ENCODE measurements at regions not wholly inside any gene's neighbourhood (a gene's known extent, or its start where the extent isn't known, plus 50 kb on each side); places are given as distances from the start of the nearest gene placed in this dataset.
"Not testable (repeated sequence)": the region's sequence is repeated elsewhere in the genome, so short reads cannot be mapped to it uniquely, and the experiment has no call there.

DNA sequence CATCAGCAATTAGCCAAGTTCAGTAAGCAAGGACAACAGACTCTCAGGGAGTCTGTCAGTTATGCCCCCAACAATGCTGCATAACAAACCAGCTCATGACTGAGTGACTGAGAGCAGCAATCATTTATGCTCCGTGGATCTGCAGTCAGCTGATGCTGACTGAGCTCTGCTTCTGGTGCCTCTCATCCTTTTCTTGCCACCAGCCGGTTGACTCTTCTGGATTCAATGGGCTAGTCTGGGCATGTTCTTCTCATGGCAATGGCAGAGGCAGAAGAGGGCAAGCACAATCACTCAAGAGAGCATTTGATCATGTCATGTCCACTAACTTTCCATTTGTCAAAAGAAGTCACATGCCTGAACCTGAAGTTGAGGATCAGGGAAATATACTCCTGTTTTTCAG is 157.0 kb upstream of the NTRK2 start:
- no peak for DNase-seq

- DNase-seq: no peak
These were observed 156.1 kb upstream of the NTRK2 start for GRCh38 chr9:84513473-84513872.

DNA sequence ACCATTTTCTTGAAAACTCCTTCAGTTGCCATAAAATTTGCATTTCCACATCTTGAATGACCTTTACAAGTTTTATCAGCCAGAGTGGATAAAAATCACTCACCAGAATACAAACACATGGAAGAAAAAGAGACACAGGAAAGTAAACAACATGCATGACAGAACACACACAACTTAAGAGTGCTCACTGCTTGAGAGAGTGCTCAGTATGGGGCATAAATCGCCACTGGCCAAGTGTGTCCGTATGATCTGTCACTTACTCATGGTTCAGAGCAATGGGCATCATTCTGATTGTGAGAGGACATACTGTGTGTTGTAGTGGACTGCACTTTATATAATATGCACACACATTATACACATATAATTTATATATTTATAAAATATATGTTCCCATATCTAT is 155.6 kb upstream of the NTRK2 start:
- DNase-seq: no peak

GRCh38 chr9:84514421-84514820 is 155.1 kb upstream of the NTRK2 start:
- no peak for DNase-seq

- DNase-seq: no peak
These were observed 152.5 kb upstream of the NTRK2 start for GRCh38 chr9:84517026-84517425.

GRCh38 chr9:84519413-84519812 is 150.1 kb upstream of the NTRK2 start:
- DNase-seq: no peak

GRCh38 chr9:84521208-84521607 is 148.3 kb upstream of the NTRK2 start:
- no peak for DNase-seq

DNA sequence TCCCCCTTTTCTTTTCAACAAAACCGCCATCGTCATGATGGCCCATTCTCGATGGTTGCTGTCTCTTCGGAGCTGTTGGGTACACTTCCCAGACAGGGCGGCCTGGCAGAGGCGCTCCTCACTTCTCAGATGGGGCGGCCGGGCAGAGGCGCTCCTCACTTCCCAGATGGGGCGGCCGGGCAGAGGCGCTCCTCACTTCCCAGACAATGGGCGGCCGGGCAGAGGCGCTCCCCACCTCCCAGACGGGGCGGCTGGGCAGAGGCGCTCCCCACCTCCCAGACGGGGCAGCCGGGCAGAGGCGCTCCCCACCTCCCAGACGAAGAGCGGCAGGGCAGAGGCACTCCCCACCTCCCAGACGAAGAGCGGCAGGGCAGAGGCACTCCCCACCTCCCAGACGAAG is 143.3 kb upstream of the NTRK2 start:
- not testable (repeated sequence) for DNase-seq

DNA sequence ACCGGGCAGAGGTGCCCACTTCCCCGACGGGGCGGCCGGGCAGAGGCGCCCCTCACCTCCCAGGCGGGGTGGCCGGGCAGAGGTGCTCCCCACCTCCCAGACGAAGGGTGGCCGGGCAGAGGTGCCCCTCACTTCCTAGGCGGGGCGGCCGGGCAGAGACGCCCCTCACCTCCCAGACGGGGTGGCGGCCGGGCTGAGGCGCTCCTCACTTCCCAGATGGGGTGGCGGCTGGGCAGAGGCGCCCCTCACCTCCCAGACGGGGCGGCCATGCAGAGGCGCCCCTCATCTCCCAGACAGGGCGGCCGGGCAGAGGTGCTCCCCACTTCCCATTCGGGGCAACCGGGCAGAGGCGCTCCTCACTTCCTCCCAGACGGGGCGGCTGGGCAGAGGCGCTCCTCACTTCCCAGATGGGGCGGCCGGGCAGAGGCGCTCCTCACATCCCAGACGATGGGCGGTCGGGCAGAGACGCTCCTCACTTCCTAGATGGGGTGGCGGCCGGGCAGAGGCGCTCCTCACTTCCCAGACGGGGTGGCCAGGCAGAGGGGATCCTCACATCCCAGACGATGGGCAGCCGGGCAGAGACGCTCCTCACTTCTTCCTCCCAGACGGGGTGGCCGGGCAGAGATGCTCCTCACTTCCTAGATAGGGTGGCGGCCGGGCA is 142.3 kb upstream of the NTRK2 start:
- DNase-seq: not testable (repeated sequence)

DNA sequence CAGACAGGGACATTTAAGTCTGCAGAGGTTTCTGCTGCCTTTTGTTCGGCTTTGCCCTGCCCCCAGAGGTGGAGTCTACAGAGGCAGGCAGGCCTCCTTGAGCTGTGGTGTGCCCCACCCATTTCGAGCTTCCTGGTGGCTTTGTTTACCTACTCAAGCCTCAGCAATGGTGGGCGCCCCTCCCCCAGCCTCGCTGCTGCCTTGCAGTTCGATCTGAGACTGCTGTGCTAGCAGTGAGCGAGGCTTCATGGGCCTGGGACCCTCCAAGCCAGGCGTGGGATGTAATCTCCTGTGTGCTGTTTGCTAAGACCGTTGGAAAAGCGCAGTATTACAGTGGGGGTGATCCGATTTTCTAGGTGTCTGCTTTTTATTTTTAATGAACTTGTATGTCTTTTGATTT is 133.6 kb upstream of the NTRK2 start:
- not testable (repeated sequence) for DNase-seq

DNA sequence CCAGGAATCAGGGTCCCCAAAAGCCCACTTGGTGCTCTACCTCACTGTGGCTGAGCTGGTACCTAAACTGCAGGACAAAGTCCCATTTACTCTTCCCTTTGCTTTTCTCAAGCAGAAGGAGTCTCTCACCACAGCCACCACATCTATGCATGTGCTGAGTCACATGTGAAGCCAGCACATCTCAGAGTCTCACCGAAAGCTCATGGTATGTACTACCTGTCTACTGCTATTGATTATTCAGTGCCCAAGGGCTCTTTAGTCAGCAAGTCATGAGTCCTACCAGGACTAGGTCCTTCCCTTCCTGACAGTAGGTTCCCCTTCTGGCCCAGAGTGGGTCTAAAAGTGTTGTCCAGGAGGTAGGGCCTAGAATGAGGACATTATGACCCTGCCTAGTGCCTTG is 130.7 kb upstream of the NTRK2 start:
- no peak for DNase-seq

DNA sequence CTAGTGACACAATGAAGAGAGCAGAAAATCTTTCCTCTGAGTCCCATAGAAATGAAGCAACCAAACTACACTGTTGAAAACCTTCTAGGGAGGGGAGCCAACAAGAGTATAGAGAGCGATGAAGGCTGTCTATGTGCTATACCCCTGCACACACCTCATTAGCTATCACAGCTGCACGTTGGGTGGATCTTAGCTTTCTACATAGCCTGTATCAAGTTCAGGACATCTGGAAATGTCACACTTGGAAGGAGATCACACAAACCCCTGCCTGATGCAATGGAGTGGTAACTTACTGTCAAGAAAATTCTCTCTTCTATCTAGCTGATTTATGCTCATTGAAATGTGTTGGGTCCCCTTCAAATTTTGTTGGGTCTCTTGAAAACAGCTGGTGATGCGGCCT is 127.0 kb upstream of the NTRK2 start:
- no peak for DNase-seq

- no peak for DNase-seq
These were observed 115.4 kb upstream of the NTRK2 start for GRCh38 chr9:84554069-84554664.

- no peak for DNase-seq
These were observed 113.0 kb upstream of the NTRK2 start for GRCh38 chr9:84556556-84556955.

DNA sequence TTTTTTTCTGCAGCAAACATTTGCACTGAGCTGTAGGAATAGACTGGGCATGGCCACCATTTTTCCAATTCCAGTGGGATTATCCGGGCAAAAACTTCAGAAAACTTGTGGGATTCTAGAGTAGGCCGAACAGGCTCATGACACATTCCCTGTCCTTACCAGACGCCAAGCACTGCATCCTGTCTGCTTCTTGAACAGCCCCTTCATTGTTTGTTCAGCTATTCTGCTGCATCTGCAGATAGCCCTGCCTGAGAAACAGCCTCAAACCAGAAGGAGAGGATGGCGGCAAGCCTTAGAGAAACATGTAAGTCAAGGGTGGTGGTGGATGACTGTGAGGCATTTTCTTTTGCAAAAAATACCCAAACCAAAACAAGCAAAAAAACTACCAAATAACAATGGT is 111.8 kb upstream of the NTRK2 start:
- no peak for DNase-seq

DNA sequence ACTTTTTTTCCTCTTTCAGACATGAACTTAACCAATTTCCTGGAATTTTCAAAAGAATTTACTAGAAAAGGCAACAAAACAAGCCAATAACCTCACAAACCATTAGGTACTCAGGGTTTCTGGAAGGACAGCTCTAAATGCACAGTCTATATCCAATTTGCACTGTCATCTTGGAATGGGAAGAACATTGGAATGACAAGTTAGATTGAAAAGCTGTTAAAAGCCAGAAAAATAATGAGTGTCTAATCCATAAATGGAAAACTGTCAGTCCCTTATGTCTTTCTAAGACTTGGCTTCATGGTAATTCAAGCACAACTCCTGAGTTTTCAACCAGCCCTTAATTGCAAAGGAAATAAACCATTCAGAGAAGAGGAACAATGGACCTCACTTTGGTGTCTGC is 105.8 kb upstream of the NTRK2 start:
- DNase-seq: no peak

- DNase-seq: no peak
These were observed 101.7 kb upstream of the NTRK2 start for GRCh38 chr9:84567805-84568204.

- no peak for DNase-seq
These were observed 98.9 kb upstream of the NTRK2 start for GRCh38 chr9:84570482-84571154.

DNA sequence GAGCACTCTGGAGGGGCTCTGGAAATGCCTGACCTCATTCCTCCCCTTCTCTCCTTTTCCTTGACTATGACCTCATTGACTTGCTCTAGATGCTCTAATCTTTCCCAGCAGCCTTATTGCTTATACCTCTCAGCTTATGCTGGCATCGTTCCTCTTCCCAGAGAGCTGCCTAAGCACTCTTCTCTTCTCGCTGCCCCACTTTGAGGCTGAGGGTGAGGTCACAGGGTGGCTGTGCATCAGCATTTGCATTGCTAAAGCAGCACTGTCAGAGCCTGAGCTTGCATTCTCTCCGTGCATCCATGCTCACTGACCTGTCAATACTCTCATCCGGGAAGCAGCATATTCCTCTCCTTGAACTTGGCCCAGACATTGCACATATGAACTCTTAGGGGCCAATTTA is 96.4 kb upstream of the NTRK2 start:
- DNase-seq: no peak

- DNase-seq: no peak
These were observed 93.8 kb upstream of the NTRK2 start for GRCh38 chr9:84575705-84576104.

- no peak for DNase-seq
These were observed 85.7 kb upstream of the NTRK2 start for GRCh38 chr9:84583866-84584265.

- DNase-seq: no peak
These were observed 82.9 kb upstream of the NTRK2 start for GRCh38 chr9:84586662-84587061.

GRCh38 chr9:84587153-84587552 is 82.4 kb upstream of the NTRK2 start:
- no peak for DNase-seq

DNA sequence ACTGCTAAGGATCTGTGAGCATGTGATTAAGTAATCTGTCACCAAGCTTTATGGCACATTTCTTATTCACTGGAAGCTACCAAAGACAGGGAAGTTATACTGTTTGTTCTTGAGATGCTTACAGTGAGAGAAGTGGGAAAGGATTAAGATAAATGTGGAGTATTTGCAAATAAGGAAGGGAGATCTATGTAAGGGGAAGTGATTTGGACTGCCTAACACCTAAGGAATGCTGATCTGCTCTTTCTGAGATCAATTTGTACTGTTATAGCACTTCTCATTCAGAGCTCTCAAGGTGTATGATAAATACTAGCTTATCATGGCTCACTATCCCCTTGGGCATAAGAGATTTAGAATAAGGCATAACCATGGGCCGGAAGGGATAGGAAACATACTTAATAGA is 80.0 kb upstream of the NTRK2 start:
- no peak for DNase-seq

DNA sequence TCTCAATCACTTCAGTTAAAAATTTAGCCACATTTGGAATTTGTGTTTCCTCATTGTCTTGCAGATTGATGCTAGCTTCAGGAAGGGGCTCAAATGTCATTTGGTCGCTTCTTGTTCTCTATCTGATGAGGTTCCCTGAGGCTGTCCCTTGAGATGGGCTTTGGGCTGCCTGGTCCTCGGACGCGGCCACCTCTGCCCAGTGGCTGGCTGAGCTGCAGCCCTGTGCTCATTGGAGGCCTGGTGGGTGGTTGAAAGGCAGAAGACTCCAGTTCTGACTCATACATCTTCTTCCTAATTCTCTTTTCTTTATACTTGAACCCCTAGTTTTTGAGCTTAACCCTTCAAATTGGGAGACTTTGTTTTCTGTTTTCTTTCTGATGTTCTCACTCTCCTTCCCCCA is 78.8 kb upstream of the NTRK2 start:
- DNase-seq: no peak

Data from NCI-H2171 treated with DMSO at 0.1 percent for 48 hours (cell line).